Hepatic stellate cell (primary cell): ENCODE measurements at regions not wholly inside any gene's neighbourhood (a gene's known extent, or its start where the extent isn't known, plus 50 kb on each side); places are given as distances from the start of the nearest gene placed in this dataset.

Experiments
- DNase-seq: peaks from one replicate; pipeline ENCODE4 v3.0.0; 2011; ENCODE audit warnings: low spot score

- no peak for DNase-seq
Measured at GRCh38 chr15:35657679-35658311, 111.8 kb upstream of the DPH6 start.

DNA sequence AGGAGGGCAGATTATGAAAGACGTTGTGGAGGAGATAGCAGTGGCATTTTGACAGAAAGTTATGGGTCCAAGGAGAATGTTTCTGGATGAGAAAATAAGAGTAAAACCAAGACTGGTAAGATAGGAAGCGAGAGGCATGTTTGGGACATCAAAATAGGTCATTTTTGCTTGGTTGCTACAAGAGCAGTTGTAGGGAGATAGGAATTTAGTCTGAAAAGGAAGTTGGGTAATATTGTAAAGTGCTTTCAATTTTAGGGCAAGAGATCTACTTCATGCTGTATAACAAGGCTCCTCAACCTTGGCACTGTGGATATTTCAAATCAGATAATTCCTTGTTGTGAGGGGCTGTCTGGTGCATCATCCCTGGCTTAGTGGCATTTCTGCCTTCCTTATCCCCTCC lies 118.0 kb upstream of the DPH6 start:
- DNase-seq = no peak

DNA sequence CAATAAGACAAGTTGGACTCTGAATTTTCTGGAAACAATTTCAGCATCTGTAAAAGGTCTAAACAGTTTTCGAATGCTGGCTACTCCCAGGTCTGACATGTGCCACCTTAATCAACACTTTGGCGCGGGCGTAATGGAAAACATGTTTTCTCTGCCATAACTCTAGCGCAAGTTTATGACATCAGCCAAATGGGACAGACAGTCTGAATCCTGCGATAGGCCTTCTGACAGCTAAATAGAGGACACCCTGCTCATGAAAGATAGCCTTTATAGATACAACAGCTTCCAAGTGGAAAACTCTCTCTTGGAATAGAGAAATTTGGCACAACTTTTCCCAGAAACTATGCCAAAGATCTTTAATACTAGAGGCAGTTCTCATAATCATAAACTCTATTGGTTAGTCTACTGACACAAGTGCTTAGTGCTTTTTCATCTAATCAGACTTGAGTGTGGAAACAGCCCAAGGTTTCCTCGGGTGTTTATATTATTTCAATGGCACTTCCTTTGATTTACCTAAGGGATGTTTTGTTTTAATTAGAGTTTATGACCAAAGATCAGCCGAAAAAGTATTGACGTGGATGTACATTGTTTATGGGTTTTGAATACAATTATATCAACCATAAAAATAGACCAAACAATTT lies 120.1 kb upstream of the DPH6 start:
- DNase-seq = no peak

GRCh38 chr15:35667908-35668307 lies 121.9 kb upstream of the DPH6 start:
- no peak for DNase-seq

DNA sequence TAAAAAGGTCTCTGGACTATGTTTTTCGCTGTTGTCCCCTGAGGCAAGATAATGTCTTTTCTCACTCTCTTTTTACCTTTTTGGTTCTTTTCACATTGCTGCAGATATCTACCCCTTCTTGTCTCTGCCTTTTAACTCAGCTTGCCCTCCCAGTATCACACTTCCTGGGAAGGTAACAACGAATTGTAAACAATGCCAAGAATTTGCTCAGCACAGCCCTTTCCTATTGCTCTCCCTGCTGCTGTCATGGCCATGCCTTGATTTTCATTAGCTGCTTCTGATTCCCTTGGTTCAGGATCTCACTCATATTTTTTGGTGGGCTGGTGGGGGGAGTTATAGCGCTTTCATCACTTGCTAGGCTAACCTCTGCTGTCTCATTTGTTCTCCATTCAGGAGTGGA lies 123.1 kb upstream of the DPH6 start:
- DNase-seq = no peak

DNA sequence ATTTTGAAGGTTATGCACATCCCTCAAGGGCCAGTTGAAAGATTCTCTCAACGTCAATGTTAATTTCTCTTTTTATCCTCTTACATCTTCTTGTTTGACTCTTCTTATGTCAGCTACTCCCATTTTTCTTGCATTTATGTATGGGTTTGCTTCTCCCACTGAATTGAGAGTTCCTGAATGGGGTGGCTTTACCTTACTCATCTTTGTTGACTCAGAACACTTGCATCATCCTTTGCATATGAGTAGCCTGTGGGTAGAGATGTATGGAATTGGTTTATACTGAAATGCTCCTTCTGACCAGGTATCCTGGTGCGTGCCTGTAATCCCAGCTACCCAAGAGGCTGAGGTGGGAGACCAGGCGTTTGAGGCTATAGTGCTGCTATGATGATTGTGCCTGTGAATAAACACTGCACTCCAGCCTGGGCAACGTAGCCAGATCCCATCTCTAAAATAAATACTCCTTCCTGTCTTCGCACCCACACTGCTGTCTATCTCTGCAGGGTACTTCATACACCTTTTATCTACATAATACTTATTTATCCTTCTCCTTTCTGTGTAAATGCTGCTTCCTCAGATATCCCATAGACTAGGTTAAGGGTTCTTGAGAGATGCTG lies 123.6 kb upstream of the DPH6 start:
- DNase-seq = no peak

GRCh38 chr15:35671197-35671596 lies 125.2 kb upstream of the DPH6 start:
- DNase-seq = no peak

DNA sequence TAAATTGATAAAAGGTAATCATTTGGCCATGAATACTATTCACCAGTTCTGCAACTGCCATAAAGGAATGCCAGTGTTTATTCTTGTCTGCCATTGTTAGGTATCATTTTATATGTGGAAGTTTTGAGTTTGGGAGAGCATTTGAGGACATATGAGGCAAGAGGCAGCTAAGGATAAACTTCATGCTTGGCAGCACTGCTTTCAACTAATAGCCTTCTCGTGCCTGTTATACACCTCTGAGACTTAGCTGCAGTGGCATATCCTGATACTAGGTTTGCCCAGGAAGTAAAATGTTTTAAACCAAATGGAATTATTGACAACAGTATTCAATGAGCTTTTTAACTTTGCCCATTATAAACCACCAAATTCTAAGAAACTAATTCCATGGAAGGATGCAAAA lies 126.0 kb upstream of the DPH6 start:
- DNase-seq = no peak

- DNase-seq = no peak
Measured at GRCh38 chr15:35673093-35673684, 127.2 kb upstream of the DPH6 start.

GRCh38 chr15:35674873-35675781 lies 129.2 kb upstream of the DPH6 start:
- DNase-seq = no peak

DNA sequence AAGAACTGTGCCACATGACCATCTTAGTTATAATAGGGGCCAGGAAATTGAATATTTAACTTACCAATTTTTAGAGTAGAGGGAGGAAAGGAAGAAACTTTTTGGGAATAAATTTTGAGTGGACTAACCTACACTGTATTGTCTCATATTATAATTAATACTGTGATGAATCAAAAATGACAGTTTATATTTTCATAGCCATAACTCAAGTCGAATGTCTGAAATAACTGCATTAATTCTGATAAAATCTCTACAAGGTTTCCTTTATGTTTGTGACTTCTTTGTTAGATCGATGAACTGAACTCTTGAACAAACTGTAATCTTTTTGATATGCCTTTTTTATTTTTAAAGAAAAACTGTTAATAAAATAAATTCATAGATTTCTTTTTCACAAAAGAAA lies 132.8 kb upstream of the DPH6 start:
- DNase-seq = no peak

DNA sequence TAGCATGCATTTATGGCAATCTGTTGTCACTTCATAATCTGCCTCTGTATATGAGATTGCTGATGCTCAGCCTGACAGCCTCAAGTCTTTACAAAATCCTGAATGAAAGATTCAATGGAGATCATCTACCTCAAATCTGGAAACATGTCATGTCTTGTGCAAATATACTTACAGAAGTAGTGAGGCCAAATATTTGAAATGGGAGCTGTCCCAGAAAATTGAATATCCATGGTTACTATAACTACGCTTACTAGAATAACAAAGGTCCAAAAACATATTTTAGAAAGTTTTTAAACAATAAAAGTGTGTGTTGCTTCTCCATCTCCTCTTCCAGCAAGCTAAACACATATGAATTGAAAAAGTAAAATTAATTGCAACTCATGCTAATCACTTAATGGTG lies 133.2 kb upstream of the DPH6 start:
- no peak for DNase-seq

DNA sequence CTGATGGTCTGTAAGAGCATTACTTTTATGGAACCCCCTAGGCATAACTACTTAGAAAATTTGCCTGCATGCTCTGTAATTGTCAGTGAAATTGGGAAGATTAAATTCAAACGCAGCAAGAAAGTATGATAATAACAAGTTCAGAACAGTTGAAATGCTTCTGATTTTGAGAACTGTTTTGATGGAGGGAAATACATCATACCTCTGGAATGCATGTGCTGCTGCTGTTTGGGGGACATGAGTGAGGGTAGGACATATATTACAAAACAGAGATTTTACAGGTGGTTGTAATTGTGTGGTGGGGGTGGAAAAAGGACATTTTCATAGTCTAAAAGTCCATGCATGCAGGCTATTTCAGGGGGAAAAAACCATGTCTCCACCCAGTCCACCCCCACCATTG lies 135.0 kb upstream of the DPH6 start:
- no peak for DNase-seq

DNA sequence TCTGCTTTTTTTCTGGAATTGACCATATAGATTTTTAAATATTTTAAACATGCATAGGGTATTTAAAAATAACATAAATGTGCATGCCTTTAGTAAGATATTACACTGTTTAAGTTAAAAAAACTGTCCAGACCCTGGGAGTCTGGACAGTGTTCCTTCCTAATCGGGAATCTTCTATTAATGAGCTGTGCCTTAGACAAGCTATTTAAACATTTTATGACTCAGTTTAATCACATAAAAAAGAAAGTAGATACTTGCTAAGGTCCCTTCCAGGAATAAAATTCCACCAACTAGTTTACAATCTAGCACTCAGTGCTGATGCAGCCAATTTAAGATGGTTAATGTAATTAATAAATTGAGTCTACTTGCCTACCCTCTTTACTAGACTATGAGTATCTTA lies 140.4 kb upstream of the DPH6 start:
- DNase-seq = no peak

GRCh38 chr15:35689266-35689665 lies 143.3 kb upstream of the DPH6 start:
- no peak for DNase-seq

- no peak for DNase-seq
Measured at GRCh38 chr15:35690089-35690488, 144.1 kb upstream of the DPH6 start.

GRCh38 chr15:35690698-35691116 lies 144.7 kb upstream of the DPH6 start:
- peak; percentile 34 for DNase-seq

GRCh38 chr15:35691173-35691761 lies 145.3 kb upstream of the DPH6 start:
- DNase-seq = no peak

DNA sequence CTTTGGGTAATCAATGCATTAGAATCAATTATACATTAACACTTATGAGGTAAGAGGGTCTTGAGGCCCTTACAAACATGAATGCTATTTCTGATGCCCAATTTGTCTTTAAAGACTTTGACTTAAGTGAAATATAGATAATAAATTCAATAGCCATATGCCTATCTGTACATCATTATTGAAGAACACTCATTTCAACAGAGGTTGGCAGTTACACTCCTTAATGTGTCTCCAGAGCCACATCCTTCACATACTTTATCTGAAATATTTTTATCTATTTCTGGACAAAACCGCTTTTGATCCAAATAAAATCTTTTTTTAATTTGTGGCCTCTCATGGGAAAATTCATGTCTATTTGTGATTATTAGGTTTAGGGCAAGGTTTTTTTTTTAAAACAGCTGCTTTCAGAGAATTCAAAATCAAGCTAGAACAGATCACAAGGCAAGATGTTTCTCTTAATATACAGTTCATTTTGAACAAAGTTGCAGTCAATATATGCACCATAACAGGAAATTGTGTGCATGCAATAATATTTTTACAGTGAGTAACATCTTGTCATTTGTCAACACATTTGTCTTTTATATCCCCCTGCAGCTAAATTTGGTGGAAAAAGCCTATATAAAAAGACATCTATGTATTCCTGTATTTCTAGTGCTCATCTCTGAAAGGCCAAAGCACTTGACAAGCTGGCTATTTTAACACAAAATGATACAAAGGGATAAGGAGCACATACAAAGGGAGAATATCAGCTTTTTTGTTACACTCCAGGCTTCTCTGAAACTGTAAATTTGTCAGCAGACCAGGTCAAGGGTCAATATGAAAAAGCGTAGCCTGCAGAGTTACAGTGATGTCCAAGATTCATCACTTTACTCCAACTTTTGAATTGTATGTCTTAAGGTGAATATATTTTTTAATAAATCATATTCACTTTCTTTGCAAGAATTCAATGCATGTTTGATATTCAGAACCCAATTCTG lies 146.2 kb upstream of the DPH6 start:
- no peak for DNase-seq

DNA sequence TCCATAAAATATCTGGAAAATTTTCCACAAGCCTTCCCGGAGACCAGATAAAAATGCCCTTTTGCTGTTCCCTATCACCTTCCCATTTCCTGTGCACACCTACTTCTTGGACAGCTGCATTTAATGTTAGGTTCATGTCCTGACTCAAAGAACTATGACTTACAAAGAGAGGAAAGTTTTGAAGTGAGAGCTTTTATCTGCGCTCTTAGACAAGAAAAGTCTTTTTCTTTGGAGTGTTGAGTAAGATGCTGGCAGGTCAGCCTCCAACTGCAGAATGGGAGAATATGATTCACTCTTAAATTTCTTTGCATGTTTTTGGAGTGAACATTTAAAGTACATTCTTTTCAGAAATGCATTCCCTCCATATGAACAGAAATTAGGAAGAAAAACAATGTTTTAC lies 147.3 kb upstream of the DPH6 start:
- no peak for DNase-seq

DNA sequence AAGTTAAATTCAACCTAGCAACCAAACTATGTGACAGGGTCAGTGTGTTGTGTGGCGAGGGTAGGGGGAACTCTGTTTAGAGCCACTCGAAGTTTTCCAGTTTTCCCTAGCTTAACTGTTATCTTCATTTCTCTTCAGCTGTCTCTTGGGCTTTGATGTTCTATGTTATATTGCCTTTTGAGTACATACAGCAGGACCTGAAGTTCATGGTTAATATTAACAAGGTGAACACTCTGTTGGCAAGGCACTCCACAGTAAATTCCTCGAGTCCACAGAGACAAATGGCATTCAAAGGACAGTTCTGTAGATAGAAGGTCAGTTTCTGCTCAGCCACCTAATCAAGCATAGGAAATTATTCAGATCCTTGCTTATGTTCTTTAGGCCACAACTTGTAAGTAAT lies 147.9 kb upstream of the DPH6 start:
- DNase-seq = no peak
